ENCODE measurements at regions not wholly inside any gene's neighbourhood (a gene's known extent, or its start where the extent isn't known, plus 50 kb on each side); places are given as distances from the start of the nearest gene placed in this dataset.

- 97 to 100% methylated on average over 2 of the region's 2 CpGs for WGBS, 2 donors
- TF ChIP-seq POLR2A (IDR thresholded peaks at IDR 0.05) (no peak), CTCF (IDR thresholded peaks at IDR 0.05) (no peak)
- Histone ChIP-seq H3K4me3 (no peak overlapping the region), H3K27me3 (no peaks in the 10 kb centered on the region), H3K9me3 (no peaks in the 10 kb centered on the region), H3K27ac (no peak overlapping the region), H3K4me1 (no peaks in the 10 kb centered on the region), H3K36me3 (ENCODE audit: low read depth, missing control alignments) (no peaks in the 10 kb centered on the region)
- DNase-seq, result no peak
- intact Hi-C loops (cut with DNase I; ENCODE audit: low total_unique reads), result no loop called here
Observed at GRCh38 chr6:104344223-104344622, 515.5 kb downstream of the HACE1 start.

DNA sequence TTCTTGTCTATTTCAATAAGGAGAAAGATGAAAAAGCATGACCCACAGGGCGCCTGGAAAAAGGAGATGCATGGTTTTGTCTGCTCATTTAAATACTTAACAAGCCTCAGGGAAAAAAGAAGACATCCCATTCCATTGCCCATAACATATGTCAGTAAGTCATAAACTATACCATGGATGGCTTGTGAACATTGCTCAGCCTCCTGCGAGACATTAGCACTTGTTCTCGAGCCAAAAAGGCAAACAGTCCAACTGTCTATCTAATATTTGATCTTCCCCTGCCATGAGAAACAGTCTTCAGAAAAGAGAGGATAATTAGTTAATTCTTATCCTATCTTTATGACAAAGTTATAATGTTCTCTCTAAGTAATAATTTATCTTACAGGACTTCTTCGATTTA lies 527.4 kb downstream of the HACE1 start:
- WGBS, 2 donors, result 60 to 62% methylated on average over 4 of the region's 4 CpGs
- intact Hi-C loops (cut with DNase I; ENCODE audit: low total_unique reads), result no loop called here
- TF ChIP-seq CTCF (IDR thresholded peaks at IDR 0.05) (no peak), POLR2A (IDR thresholded peaks at IDR 0.05) (no peak)
- no peaks in the 10 kb centered on the region for H3K4me1 ChIP-seq
- no peaks in the 10 kb centered on the region for H3K27me3 ChIP-seq
- H3K4me3 ChIP-seq, result no peak overlapping the region
- DNase-seq, result no peak
- H3K36me3 ChIP-seq (ENCODE audit: low read depth, missing control alignments), result no peaks in the 10 kb centered on the region
- no peaks in the 10 kb centered on the region for H3K9me3 ChIP-seq
- no peak overlapping the region for H3K27ac ChIP-seq

DNA sequence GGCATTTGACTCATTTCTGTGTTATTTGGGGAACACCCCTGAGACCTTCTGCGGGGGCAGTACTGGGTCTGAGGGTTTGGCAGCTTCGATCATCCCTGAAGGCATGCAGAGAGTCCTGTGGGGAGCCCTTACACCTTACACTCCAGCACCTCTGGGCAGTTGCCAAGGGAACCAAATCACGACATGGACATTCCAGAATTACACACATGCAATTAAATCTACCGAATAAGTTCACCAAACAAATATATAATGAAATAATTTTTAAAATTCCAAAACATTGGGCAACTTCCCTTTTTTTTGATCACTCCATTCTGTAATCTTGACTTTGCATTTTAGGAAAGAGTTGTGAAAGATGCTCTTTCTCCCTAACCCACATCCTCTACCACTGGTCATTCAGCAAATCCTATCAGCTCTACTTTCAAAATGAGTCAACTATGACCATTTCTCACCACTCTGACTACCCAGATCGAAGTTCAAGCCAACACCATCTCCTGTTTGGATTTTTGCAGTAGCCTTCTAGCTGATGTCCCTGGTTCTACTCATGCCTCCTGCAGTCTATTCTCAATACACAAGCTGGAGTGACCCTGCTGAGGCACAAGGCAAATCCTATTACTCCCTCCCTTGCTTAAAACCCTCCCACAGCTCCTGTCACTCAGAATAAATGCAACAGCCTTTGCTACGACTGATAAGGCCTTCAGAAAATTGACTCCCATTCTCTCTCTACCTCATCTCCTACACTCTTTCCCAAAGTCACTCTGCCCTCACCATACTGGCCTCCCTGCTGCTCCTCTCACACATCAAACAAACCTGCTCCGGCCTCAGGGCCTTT lies 533.3 kb downstream of the HACE1 start:
- TF ChIP-seq CTCF (IDR thresholded peaks at IDR 0.05), result no peak
- TF ChIP-seq POLR2A (IDR thresholded peaks at IDR 0.05), result no peak
- H3K27ac ChIP-seq, result no peak overlapping the region
- intact Hi-C loops (cut with DNase I; ENCODE audit: low total_unique reads), result no loop called here
- DNase-seq, result no peak
- H3K4me3 ChIP-seq, result no peak overlapping the region
- no peaks in the 10 kb centered on the region for H3K9me3 ChIP-seq
- no peaks in the 10 kb centered on the region for H3K27me3 ChIP-seq
- H3K36me3 ChIP-seq (ENCODE audit: low read depth, missing control alignments), result no peaks in the 10 kb centered on the region
- no peaks in the 10 kb centered on the region for H3K4me1 ChIP-seq
- 71 to 77% methylated on average over 7 of the region's 7 CpGs for WGBS, 2 donors

DNA sequence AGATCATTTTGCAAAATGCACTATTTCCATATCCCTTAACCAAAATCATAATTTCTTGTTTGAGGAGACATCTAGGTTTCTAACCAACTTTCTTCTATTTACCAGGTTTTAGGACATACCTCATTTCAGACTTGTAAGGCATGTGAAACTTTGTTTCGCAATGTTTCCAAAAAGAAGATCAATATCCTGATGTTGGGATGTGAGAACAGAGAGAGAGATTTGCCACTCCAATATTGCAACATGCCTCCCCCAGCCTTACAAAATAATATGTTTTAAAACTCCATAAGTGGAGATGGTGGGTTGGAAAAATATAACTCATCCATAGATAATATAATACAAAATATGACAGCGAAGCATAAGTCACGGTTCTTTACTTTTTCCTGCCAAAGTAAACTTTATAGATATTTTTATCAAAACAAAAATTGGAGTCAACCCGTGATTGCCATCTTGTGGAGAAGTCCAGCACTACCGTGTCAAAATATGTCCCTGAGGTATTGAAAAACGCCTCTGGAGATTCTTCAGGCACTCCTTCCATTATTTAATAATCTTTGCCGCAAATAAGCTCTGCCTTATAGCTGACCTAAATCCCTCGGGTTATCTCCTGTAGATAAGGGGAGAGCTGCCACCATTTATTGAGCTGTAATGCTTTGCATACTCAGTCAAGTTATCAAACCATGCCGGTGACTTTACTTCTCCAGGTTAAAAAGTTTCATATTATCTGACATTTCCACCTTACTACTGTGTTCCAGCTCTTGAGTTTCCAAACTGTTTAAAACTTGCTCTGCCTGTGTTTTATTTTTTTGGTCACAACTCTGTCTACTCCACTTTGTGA lies 534.2 kb downstream of the HACE1 start:
- DNase-seq, result peak; percentile 19
- no peak overlapping the region for H3K27ac ChIP-seq
- H3K9me3 ChIP-seq, result no peaks in the 10 kb centered on the region
- intact Hi-C loops (cut with DNase I; ENCODE audit: low total_unique reads), result no loop called here
- TF ChIP-seq POLR2A (IDR thresholded peaks at IDR 0.05) (no peak), CTCF (IDR thresholded peaks at IDR 0.05) (peak; percentile 16 to 58 (median 39))
- H3K27me3 ChIP-seq, result no peaks in the 10 kb centered on the region
- no peaks in the 10 kb centered on the region for H3K36me3 ChIP-seq (ENCODE audit: low read depth, missing control alignments)
- WGBS, 2 donors, result 26 to 39% methylated on average over 9 of the region's 9 CpGs
- no peak overlapping the region for H3K4me3 ChIP-seq
- no peaks in the 10 kb centered on the region for H3K4me1 ChIP-seq

All from testis (tissue), 2 donors.